HG02973 (cell line): ENCODE measurements at regions not wholly inside any gene's neighbourhood (a gene's known extent, or its start where the extent isn't known, plus 50 kb on each side); places are given as distances from the start of the nearest gene placed in this dataset.

Experiments used
- ATAC-seq: cut with Tn5 transposase; IDR thresholded peaks from one replicate; pipeline ENCODE4 v1.9.1; 2021; ENCODE audit warnings: moderate library complexity; ENCODE audit not compliant: unreplicated experiment

DNA sequence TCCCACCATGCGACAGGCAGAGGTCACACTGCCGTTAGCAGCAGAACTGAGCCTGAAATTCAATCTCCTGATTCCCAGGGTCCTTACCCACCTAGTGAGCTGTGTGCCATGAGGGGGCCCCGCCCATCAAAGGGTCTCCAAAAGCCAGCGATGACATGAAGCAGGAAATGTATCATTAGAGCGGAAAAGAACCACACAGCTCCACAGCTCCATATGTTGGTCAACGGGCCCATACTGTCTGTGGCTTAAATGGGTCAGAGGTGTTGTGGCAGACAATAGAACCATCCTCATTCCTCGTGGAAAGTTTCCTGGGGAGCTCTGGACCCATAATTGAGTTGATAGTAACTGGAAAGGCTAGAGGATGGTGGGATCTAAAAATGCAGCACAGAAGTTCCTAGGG, 68.1 kb upstream of the PODXL start:
- no peak for ATAC-seq

DNA sequence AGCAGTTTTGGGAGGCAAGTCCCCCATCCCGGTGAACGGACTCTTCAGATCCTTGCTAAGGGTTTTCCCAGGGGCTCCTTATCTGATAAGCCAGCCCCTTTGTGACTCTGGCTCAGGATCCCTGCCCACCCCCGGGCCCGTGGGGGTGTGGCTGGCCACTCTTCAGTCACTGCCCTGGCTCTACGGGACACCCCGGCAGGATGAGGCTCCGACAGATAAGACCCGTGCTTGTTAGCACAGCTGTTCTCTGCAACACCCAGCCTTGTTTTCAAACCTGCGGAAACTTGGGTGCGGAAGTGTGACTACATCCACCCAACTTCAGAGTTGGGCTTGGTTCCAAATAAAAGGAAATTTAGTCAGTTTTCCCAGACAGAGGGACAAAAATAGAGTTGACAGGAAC, 66.7 kb upstream of the PODXL start:
- no peak for ATAC-seq

DNA sequence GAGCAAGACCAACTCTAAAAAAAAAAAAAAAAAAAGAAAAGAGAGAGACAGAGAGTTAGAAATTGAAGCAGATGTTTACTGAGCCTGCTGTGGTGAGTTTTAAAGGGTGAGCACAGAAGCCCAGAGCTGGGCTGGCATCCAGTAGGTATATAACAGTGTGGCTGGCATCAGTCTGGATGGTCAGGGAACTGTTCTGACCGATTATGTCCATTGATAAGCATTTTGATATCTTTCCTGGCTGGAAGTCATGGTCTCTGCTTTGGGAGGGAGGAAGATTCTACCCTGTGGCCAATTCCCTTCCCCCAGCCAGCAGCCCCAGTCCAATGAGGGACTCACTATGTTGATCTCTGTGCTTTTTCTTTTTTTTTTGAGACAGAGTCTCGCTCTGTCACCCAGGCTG, 65.2 kb upstream of the PODXL start:
- ATAC-seq = no peak

DNA sequence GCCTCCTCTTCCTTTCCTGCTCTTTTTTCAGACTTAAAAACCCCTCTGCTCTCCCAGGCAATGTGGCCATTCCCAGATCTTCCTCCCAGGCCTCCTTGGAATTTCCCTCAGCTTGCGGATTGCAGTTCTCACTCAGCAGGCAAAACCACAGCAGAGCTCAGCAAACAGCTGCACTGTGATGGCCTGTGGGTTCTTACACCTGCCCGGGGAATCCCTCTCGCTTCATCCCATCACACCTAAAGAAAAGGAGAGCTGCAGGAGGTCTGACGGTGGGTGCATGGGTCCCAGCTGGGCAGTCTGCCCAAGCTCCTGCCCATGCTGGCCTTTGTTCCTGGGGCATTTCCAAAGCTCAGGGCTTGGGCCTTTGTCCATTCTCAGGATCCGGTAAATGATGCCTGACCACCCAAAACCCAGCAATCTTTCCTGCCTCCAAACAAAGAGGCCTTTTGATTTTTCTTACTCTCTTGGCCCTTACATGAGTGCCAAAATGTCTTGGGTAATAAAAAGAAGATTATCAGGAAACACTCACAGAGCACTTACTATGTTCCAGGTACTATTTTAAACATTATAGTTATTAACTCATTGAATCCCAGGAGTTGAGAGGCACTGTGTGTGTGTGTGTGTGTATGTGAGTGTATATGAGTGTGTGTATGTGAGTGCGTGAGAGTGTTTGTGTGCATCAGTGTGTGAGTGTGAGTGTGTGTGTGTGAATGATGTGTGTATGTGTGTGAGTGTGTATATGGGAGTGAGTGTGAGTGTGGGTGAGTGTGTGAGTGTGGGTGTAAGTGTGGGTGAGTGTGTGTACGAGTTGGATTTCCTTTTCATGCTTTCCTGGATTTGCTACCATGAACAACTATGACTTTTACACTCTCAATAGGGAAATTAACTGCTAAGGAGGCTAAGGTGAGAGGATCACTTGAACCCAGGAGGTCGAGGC, 64.5 kb upstream of the PODXL start:
- ATAC-seq = no peak

DNA sequence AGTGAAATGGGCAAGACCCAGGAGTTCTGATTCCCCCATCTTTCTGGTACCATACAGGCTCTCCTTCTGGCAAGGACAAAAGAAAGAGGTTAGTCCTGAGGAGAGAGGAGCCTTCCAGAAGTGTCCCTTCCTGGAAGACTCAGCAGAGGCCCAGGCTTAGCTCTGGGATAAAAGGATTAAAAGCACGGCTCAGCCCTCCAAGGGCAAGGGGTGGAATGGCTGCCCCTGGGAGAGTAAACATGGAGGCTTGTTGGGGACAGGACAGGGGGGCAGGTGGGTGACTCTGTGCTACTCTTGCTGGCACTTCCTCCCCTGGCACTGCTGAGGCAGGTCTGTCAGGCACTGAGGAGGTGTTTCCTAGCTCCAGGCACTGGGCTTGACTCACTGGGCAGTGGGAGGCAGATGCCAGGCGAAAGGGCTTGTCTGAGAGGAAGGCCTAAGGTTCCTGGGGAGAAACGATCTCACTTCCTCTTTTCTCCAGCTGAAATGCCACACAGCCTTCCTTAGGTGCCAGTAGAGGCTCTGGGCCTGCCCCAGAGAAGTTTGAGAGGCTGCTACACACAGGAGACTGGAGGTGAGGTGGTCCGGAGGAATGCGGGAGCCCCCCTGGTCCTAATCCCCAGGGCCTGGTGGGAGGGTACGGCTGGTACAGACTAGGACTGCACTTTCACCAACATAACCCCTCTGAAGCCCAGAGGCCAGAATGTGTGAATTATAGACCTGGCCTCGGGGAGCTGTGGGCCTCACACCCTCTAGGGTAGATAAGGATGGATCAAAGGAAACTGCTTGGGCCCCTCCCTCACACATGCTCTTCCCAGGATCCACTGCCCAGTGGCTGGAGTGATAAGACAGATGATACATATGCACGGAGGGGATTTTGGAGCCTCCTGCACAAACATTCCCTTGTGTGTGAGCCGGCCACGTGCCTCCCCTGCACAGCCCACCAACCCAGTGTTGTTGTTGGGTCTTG, 63.2 kb upstream of the PODXL start:
- no peak for ATAC-seq

DNA sequence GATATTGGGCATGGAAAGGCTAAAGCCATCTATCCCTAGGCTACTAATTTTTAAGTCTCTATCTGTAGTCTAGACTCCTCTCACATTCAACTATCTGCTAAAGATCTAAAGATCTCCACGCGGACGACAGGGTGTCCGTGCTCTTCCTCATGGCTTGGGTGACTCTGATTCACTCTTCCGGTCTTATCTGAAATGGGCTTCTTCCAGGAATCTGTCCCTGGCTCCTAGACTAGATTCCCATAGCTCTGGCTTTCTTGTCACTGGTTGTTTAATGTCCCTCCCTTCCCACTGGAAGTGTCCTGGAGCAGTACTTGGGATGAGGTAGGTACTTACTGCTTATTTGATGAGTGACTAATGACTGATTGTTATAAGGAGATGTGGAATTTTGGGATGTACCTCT, 62.0 kb upstream of the PODXL start:
- no peak for ATAC-seq

DNA sequence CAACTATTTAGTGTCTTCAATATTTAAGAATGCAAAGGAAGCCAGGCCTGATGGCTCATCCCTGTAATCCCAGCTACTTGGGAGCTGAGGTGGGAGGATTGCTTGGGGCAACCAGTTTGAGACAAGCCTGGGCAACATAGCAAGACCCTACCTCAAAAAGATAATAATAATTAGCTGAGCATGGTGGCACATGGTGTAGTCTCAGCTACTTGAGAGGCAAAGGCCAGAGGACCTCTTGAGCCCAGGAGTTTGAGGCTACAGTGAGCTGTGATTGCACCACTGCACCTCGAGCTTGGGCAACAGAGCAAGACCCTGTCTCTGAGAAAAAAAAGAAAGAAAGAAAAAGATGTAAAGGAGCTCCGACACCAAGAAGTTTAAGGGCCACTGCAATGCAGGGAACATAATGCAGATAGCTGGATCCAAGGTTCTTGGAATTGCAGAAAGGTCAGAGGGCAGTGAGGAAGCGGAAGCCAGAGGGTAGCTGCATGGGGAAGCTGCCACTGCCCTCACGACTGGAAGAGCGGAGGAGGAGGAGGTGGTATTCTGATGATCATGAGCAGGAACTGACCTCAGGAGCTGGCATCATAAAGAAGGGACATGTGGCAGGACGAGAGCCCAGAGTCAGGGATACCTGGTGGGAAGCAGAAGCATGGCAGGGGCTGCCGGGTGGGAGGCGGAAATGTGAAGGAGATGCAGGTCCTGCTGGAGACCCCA, 60.2 kb upstream of the PODXL start:
- no peak for ATAC-seq

DNA sequence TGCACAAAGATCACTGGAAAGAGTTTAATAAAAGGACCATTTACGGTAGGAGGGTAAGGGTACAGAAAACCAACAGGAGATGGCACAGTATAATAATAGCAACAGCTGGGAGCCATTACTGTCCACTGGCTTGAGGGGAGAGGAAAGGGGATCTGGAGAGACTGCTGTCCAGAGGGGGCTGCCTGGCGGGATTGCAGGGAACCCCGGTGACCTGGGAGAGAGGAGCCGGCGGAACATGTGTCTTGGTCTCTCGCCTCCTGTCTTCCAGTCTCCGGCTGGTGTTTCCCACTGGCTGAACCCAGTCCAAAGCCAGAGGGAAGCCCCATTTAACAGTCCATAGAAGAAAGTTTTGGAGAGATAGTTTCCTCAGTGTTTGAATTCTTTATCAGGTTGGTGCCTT, 57.5 kb upstream of the PODXL start:
- no peak for ATAC-seq

DNA sequence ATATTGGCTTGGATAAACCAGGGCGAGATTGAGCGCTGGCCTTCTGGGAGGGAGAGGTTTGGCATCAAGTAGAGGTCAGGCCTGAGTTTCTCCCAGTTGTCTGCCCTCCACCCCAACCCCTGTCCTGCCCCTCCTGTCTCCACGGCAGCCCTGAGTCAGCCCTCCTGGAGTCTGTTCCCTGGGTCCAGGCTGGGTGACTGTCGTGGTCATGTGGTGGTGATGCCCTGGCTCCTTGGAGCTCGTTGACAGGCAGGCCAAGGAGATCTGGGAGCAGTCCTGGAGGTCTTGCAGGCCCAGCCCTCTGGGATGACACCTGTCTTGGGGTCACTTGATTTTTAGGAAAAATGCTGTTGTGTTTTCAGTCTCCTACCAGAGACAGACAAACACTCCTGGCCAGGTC, 53.6 kb upstream of the PODXL start:
- no peak for ATAC-seq

DNA sequence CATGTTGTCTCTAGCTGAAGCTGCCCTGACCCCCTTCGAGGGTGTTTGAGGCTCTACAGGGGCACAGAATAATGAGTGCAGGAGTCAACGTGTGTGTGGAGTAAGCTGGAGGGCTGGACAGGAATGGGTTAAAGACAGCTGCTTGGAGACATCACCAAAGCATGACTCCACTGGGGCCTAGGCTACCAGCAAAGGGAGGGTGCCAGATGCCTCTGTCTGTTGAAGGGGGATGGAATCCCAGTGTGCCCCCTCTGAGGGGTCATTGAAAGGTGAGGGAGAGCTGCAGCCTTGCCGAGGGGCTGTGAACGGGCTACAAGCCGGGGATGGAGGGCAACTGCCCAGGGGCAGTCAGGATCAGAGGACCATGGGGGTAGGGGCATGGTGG, 51.7 kb upstream of the PODXL start:
- no peak for ATAC-seq

DNA sequence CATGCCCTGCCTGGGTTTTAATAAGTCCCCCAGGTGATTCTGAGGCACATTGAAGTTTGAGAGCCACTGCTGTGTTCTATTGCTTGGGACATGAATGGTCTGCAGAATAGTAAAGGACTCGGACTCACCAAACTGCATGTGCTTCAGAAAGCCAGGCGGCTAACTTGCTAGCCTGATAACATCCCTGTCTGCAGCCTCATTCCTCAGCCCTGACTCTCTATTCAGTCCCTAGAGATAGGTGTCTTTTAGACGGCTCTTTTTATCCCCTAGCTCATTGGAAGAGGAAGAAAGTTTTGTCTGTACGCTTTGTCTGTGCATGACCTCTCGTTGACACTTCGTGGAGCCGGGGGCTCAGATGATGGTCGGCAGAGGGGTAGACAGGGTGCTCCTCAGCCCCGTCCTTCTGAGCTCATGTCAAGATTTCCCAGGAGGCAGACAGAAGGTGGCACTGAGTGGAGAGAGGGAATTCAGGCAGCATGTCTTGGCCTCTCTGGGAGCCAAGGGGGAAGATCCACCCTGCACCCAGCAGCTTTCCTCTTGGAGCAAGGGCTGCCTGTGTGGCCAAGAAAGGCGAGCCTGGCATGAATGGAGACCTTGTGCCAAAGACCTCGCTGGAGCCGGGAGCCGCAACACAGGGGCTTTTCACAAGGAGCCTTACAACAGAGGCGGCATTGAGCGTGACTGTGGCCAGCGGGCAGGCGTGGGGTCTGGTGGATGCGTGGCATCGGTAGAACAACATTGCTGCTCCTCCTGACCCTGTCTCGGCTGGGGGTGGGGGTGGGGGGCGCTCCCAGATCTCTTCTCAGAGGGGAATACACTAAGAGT, 51.1 kb upstream of the PODXL start:
- no peak for ATAC-seq

DNA sequence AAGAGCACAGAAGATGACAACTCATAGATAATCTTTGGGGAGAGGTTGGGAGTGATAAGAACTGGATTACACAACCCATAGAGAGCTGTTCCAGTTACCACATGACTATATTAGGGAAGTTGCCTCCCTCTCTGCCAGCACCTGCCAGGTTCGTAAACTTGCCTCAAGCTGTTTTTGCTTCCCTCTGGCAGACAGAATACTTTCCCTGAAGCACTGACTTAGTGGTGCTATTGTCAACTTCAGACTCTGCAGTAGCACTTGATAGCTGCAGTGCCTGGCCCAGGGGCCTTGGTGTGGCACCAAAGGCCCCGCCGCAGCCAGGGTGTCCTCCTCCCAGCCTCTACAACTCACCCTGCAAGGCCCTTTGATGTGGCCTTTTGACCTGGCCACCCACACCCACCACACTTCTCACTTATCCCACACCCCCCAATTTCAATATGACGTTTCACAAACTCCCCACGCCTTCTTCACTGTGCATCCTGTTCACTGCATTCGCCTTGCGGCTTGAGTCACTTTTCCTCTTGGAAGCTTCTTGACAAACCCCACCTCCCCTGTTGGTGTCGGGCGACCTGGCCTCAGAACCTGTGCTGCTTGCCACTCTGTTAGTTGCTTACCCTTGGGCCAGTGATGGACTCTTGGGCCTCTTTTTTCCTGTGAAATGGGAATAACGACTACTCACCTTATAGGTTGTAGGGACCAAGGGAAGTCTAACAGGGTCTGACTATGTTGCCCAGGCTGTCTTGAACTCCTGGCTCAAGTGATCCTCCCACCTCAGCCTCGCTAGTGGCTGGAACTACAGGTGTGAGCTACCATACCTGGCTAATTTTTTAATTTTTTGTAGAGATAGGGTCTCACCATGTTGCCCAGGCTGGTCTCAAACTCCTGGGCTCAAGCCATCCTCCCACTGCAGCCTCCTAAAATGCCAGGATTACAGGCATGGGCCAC, 50.2 kb upstream of the PODXL start:
- no peak for ATAC-seq
